ENCODE measurements at regions not wholly inside any gene's neighbourhood (a gene's known extent, or its start where the extent isn't known, plus 50 kb on each side); places are given as distances from the start of the nearest gene placed in this dataset.

DNA sequence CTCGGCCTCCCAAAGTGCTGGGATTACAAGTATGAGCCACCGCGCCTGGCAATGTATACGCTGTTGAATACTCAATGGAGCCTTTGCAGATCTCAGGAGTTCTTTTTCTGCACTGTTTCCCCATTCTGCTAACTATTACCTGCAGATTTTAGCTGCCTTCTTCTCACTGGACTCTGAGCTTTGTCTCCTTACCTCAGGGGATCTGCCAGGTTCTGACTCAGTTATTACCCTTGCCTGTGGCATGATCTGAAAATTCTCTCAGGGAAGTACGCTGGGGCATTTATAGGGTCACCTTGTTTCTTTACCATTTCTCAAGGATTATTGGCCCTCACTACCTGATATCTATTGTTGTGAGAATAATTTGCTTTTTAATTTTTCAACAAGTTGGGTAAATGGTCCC lies 56.6 kb upstream of the MAGED1 start:
- TF ChIP-seq, protein P1, sequence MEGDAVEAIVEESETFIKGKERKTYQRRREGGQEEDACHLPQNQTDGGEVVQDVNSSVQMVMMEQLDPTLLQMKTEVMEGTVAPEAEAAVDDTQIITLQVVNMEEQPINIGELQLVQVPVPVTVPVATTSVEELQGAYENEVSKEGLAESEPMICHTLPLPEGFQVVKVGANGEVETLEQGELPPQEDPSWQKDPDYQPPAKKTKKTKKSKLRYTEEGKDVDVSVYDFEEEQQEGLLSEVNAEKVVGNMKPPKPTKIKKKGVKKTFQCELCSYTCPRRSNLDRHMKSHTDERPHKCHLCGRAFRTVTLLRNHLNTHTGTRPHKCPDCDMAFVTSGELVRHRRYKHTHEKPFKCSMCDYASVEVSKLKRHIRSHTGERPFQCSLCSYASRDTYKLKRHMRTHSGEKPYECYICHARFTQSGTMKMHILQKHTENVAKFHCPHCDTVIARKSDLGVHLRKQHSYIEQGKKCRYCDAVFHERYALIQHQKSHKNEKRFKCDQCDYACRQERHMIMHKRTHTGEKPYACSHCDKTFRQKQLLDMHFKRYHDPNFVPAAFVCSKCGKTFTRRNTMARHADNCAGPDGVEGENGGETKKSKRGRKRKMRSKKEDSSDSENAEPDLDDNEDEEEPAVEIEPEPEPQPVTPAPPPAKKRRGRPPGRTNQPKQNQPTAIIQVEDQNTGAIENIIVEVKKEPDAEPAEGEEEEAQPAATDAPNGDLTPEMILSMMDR (IDR thresholded peaks at IDR 0.05), result no peak
- no peak for TF ChIP-seq POLR2AphosphoS5 (IDR thresholded peaks at IDR 0.05)

All from prostate gland (tissue), 2 donors.